Suprapubic skin (tissue), 4 donors: ENCODE measurements at regions not wholly inside any gene's neighbourhood (a gene's known extent, or its start where the extent isn't known, plus 50 kb on each side); places are given as distances from the start of the nearest gene placed in this dataset.

Experiments used
- CTCF ChIP-seq, 2 donors: fragments of 200-600 bp in 1 of 2; fragments of 450-650 bp in 1 of 2; sonication (generic) in 1 of 2; IDR thresholded peaks; one replicate each; pipeline ENCODE4 v1.5.1; 2016 to 2019; ENCODE audit warnings: antibody characterized with exemption in 2 of 2, mild to moderate bottlenecking in 1 of 2, moderate library complexity in 1 of 2
- EP300 ChIP-seq: sonication (generic); formaldehyde crosslinking; IDR thresholded peaks from one replicate; pipeline ENCODE4 v1.6.1; 2017; ENCODE audit warnings: antibody characterized with exemption
- POLR2A ChIP-seq, 2 donors: fragments of 450-650 bp; IDR thresholded peaks; one replicate each; pipeline ENCODE4 v1.6.1; 2017; ENCODE audit warnings: antibody characterized with exemption in 2 of 2, mild to moderate bottlenecking in 2 of 2, moderate library complexity in 2 of 2
- POLR2AphosphoS5 ChIP-seq, 3 donors: sonication (generic); formaldehyde crosslinking; IDR thresholded peaks; one replicate each; pipeline ENCODE4 v1.6.1; 2017; ENCODE audit warnings: antibody characterized with exemption in 3 of 3

GRCh38 chr2:204156456-204156855 lies 219.9 kb downstream of the ICOS start:
- TF ChIP-seq POLR2A (IDR thresholded peaks at IDR 0.05) (no peak), CTCF (IDR thresholded peaks at IDR 0.05) (no peak), POLR2AphosphoS5 (IDR thresholded peaks at IDR 0.05) (no peak), EP300 (no peak)
